ENCODE measurements at regions not wholly inside any gene's neighbourhood (a gene's known extent, or its start where the extent isn't known, plus 50 kb on each side); places are given as distances from the start of the nearest gene placed in this dataset.

GRCh38 chr2:5093518-5093917, 598.7 kb upstream of the SOX11 start:
- TF ChIP-seq POLR2AphosphoS5 (IDR thresholded peaks at IDR 0.05): no peak
- TF ChIP-seq CTCF (IDR thresholded peaks at IDR 0.05): no peak
- no peak for TF ChIP-seq POLR2A (IDR thresholded peaks at IDR 0.05; ENCODE audit: low read depth)
- no peak for TF ChIP-seq EP300 (IDR thresholded peaks at IDR 0.05)
